HL-60 (cell line): ENCODE measurements at regions not wholly inside any gene's neighbourhood (a gene's known extent, or its start where the extent isn't known, plus 50 kb on each side); places are given as distances from the start of the nearest gene placed in this dataset.

ENCODE experiments used
- DNase-seq, 2 experiments: peaks; one replicate each; pipeline ENCODE4 v3.0.0-alpha.2; 2010 to 2020; ENCODE audit warnings: low read depth in 1 of 2, low spot score in 1 of 2
- H3K27ac ChIP-seq: fragments of 250-450 bp; sonication (Bioruptor Pico); replicated peaks from 2 replicates; pipeline ENCODE4 v1.5.1; 2020; ENCODE audit warnings: mild to moderate bottlenecking, moderate library complexity
- H3K27me3 ChIP-seq: fragments of 250-450 bp; sonication (Bioruptor Pico); 2 replicates; pipeline ENCODE4 v1.5.1; 2021; ENCODE audit warnings: mild to moderate bottlenecking, moderate library complexity; ENCODE audit not compliant: insufficient read depth, poor library complexity, severe bottlenecking
- H3K4me3 ChIP-seq: replicated peaks from 2 replicates; pipeline ENCODE4 v1.5.1; 2011; ENCODE audit warnings: mild to moderate bottlenecking, control low read depth, low read length; ENCODE audit not compliant: insufficient read depth
- GABPA ChIP-seq: IDR thresholded peaks from 2 replicates; pipeline ENCODE4 v1.6.1; 2012; ENCODE audit warnings: low read depth
- POLR2AphosphoS5 ChIP-seq: IDR thresholded peaks from 2 replicates; pipeline ENCODE4 v1.6.1; 2012; ENCODE audit warnings: low read depth
- SPI1 ChIP-seq: IDR thresholded peaks from 2 replicates; pipeline ENCODE4 v1.6.1; 2012; ENCODE audit warnings: low read depth, mild to moderate bottlenecking, borderline replicate concordance
- TF ChIP-seq, protein P1 (sequence below): IDR thresholded peaks from one replicate; pipeline ENCODE4 v1.5.1; 2011; ENCODE audit warnings: low read length, control low read depth, inconsistent platforms; ENCODE audit not compliant: insufficient read depth
- TF ChIP-seq, protein P2 (sequence below): IDR thresholded peaks from 2 replicates; pipeline ENCODE4 v1.6.1; 2012; ENCODE audit warnings: low read depth; ENCODE audit not compliant: insufficient replicate concordance

DNA sequence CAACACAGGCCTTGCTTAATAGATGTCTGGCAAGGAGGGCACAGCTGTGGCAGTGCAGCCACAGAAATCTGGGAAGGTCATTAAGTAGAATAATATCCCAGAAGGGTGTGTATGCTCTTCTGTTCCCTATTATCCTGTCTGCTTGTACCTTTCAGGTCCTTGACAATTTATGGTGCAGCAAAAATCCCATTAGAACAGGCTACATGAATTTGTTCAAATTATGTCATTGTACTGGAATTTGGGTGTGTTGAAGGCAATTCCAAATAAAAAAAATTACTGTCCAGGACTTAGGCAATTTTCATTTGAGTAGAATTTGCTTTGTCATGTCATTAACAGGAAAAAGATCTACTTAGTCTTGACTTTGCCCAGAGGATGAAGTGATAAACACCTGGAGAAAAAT is 192.1 kb downstream of the IDS start:
- no peak overlapping the region for H3K27ac ChIP-seq
- H3K4me3 ChIP-seq: no peak overlapping the region
- DNase-seq: no peak
- TF ChIP-seq SPI1 (no peak), GABPA (no peak), POLR2AphosphoS5 (no peak)
- TF ChIP-seq, protein P1, sequence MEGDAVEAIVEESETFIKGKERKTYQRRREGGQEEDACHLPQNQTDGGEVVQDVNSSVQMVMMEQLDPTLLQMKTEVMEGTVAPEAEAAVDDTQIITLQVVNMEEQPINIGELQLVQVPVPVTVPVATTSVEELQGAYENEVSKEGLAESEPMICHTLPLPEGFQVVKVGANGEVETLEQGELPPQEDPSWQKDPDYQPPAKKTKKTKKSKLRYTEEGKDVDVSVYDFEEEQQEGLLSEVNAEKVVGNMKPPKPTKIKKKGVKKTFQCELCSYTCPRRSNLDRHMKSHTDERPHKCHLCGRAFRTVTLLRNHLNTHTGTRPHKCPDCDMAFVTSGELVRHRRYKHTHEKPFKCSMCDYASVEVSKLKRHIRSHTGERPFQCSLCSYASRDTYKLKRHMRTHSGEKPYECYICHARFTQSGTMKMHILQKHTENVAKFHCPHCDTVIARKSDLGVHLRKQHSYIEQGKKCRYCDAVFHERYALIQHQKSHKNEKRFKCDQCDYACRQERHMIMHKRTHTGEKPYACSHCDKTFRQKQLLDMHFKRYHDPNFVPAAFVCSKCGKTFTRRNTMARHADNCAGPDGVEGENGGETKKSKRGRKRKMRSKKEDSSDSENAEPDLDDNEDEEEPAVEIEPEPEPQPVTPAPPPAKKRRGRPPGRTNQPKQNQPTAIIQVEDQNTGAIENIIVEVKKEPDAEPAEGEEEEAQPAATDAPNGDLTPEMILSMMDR: no peak
- TF ChIP-seq, protein P2, sequence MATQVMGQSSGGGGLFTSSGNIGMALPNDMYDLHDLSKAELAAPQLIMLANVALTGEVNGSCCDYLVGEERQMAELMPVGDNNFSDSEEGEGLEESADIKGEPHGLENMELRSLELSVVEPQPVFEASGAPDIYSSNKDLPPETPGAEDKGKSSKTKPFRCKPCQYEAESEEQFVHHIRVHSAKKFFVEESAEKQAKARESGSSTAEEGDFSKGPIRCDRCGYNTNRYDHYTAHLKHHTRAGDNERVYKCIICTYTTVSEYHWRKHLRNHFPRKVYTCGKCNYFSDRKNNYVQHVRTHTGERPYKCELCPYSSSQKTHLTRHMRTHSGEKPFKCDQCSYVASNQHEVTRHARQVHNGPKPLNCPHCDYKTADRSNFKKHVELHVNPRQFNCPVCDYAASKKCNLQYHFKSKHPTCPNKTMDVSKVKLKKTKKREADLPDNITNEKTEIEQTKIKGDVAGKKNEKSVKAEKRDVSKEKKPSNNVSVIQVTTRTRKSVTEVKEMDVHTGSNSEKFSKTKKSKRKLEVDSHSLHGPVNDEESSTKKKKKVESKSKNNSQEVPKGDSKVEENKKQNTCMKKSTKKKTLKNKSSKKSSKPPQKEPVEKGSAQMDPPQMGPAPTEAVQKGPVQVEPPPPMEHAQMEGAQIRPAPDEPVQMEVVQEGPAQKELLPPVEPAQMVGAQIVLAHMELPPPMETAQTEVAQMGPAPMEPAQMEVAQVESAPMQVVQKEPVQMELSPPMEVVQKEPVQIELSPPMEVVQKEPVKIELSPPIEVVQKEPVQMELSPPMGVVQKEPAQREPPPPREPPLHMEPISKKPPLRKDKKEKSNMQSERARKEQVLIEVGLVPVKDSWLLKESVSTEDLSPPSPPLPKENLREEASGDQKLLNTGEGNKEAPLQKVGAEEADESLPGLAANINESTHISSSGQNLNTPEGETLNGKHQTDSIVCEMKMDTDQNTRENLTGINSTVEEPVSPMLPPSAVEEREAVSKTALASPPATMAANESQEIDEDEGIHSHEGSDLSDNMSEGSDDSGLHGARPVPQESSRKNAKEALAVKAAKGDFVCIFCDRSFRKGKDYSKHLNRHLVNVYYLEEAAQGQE: no peak
- no peaks in the 10 kb centered on the region for H3K27me3 ChIP-seq

DNA sequence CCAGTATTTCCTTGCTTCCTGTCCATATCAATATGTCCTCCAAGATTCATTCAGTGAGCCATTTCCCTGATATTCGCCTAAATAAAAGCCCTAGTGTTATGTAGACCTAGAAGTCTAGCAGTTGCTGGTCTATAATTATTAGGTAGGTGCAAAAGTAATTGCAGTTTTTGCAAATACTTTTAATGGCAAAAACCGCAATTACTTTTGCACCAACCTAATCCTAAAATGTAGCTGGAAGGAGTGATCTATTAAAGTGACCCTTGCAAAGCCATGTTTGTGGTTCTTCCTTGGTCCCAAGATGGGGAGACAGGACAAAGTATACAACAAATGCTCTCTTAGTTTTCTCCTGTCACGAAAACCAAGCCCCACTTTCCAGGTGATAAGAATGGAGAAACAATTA is 193.0 kb downstream of the IDS start:
- DNase-seq: no peak
- Histone ChIP-seq H3K4me3 (no peak overlapping the region), H3K27me3 (no peaks in the 10 kb centered on the region), H3K27ac (no peak overlapping the region)
- TF ChIP-seq GABPA: no peak
- TF ChIP-seq SPI1: no peak
- TF ChIP-seq, protein P1: no peak
- TF ChIP-seq POLR2AphosphoS5: no peak
- TF ChIP-seq, protein P2: no peak

DNA sequence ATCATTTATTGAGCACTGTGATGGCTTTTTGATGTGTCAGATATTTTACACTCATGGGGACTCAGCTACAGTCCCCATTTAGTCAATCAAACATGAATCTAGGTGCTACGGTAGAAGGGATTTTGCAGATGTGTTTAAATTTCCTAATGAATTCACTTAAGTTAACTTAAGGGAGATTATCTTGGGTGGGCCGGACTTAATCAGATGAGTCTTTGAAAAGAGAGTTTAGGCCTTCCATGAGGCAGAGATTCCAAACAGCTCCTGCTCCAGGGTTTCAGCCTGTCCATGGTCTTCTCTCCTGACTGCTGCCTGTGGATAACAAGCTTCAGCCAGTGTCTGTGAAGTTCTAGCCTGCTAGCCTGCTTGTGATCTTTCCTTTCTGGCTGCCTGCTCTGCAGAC is 202.4 kb downstream of the IDS start:
- TF ChIP-seq SPI1: no peak
- TF ChIP-seq, protein P2: no peak
- no peak for TF ChIP-seq POLR2AphosphoS5
- TF ChIP-seq, protein P1: no peak
- TF ChIP-seq GABPA: no peak
- Histone ChIP-seq H3K27me3 (no peaks in the 10 kb centered on the region), H3K4me3 (no peak overlapping the region), H3K27ac (no peak overlapping the region)
- DNase-seq: no peak
